Stimulated activated memory B cell treated with anti-CD40 and anti-IgM and Interleukin-4, amounts not matched to agents 10 μg/mL and 1 μg/mL and 100 μg/mL, for 72 hours (primary cell): ENCODE measurements at regions not wholly inside any gene's neighbourhood (a gene's known extent, or its start where the extent isn't known, plus 50 kb on each side); places are given as distances from the start of the nearest gene placed in this dataset.
"Not testable (repeated sequence)": the region's sequence is repeated elsewhere in the genome, so short reads cannot be mapped to it uniquely, and the experiment has no call there.

Experiments used
- ATAC-seq: fragments of 150-1000 bp; cut with Tn5 transposase; 2 replicates; pipeline ENCODE4 v1.10.0; 2021
- H3K27ac Mint-ChIP-seq: one replicate; pipeline ENCODE4 v1.8.0; 2022; ENCODE audit warnings: mild to moderate bottlenecking, mixed read lengths
- H3K27me3 Mint-ChIP-seq: one replicate; pipeline ENCODE4 v1.8.0; 2022; ENCODE audit warnings: mixed read lengths
- H3K36me3 Mint-ChIP-seq: one replicate; pipeline ENCODE4 v1.8.0; 2022; ENCODE audit warnings: mixed read lengths
- H3K4me1 Mint-ChIP-seq: one replicate; pipeline ENCODE4 v1.8.0; 2022; ENCODE audit warnings: mixed read lengths
- H3K4me3 Mint-ChIP-seq: one replicate; pipeline ENCODE4 v1.8.0; 2022; ENCODE audit warnings: mild to moderate bottlenecking, moderate library complexity, mixed read lengths
- H3K9me3 Mint-ChIP-seq: one replicate; pipeline ENCODE4 v1.8.0; 2022; ENCODE audit warnings: mixed read lengths

GRCh38 chrX:138845786-138846185 is 134.3 kb upstream of the FGF13 start:
- H3K4me3 Mint-ChIP-seq = no peak overlapping the region
- no peak for ATAC-seq
- no peaks in the 10 kb centered on the region for H3K36me3 Mint-ChIP-seq
- no peaks in the 10 kb centered on the region for H3K9me3 Mint-ChIP-seq
- no peaks in the 10 kb centered on the region for H3K27me3 Mint-ChIP-seq
- no peak overlapping the region for H3K27ac Mint-ChIP-seq
- H3K4me1 Mint-ChIP-seq = no peaks in the 10 kb centered on the region

GRCh38 chrX:138807400-138807799 is 95.9 kb upstream of the FGF13 start:
- H3K4me1 Mint-ChIP-seq, H3K9me3 Mint-ChIP-seq, H3K27me3 Mint-ChIP-seq, H3K27ac Mint-ChIP-seq, H3K36me3 Mint-ChIP-seq, H3K4me3 Mint-ChIP-seq, ATAC-seq: not testable (repeated sequence)

GRCh38 chrX:138794246-138794645 is 82.7 kb upstream of the FGF13 start:
- Mint-ChIP-seq H3K27me3 (no peaks in the 10 kb centered on the region), H3K27ac (no peak overlapping the region)

GRCh38 chrX:138791551-138791950 is 80.0 kb upstream of the FGF13 start:
- H3K27me3 Mint-ChIP-seq = no peaks in the 10 kb centered on the region
- H3K9me3 Mint-ChIP-seq = no peaks in the 10 kb centered on the region
- no peak overlapping the region for H3K27ac Mint-ChIP-seq
- H3K36me3 Mint-ChIP-seq = no peaks in the 10 kb centered on the region
- H3K4me3 Mint-ChIP-seq = no peak overlapping the region
- H3K4me1 Mint-ChIP-seq = no peaks in the 10 kb centered on the region
- ATAC-seq = no peak

More at GRCh38 chrX:138794246-138794645, 82.7 kb upstream of the FGF13 start:
- Mint-ChIP-seq H3K4me3 (no peak overlapping the region), H3K9me3 (no peaks in the 10 kb centered on the region), H3K36me3 (no peaks in the 10 kb centered on the region), H3K4me1 (no peaks in the 10 kb centered on the region)
- ATAC-seq = no peak

GRCh38 chrX:138788771-138789170 is 77.3 kb upstream of the FGF13 start:
- H3K4me3 Mint-ChIP-seq = no peak overlapping the region
- H3K27me3 Mint-ChIP-seq = no peaks in the 10 kb centered on the region
- H3K4me1 Mint-ChIP-seq = no peaks in the 10 kb centered on the region
- no peak for ATAC-seq
- H3K27ac Mint-ChIP-seq = no peak overlapping the region
- peaks cover 2% of the 10 kb centered on the region for H3K9me3 Mint-ChIP-seq
- no peaks in the 10 kb centered on the region for H3K36me3 Mint-ChIP-seq

GRCh38 chrX:138778576-138778909 is 67.0 kb upstream of the FGF13 start:
- ATAC-seq, H3K36me3 Mint-ChIP-seq, H3K27ac Mint-ChIP-seq, H3K4me3 Mint-ChIP-seq, H3K27me3 Mint-ChIP-seq, H3K9me3 Mint-ChIP-seq, H3K4me1 Mint-ChIP-seq: not testable (repeated sequence)

GRCh38 chrX:138777908-138778575 is 66.5 kb upstream of the FGF13 start:
- not testable (repeated sequence) for H3K27me3 Mint-ChIP-seq, H3K9me3 Mint-ChIP-seq, H3K27ac Mint-ChIP-seq, H3K36me3 Mint-ChIP-seq, ATAC-seq, H3K4me3 Mint-ChIP-seq, H3K4me1 Mint-ChIP-seq

- no peaks in the 10 kb centered on the region for H3K36me3 Mint-ChIP-seq
- no peak for ATAC-seq
- H3K4me3 Mint-ChIP-seq = no peak overlapping the region
- no peaks in the 10 kb centered on the region for H3K4me1 Mint-ChIP-seq
- no peak overlapping the region for H3K27ac Mint-ChIP-seq
- H3K27me3 Mint-ChIP-seq = no peaks in the 10 kb centered on the region
- no peaks in the 10 kb centered on the region for H3K9me3 Mint-ChIP-seq
Observed at GRCh38 chrX:138777230-138777629, 65.7 kb upstream of the FGF13 start.

- no peak overlapping the region for H3K4me3 Mint-ChIP-seq
- no peak for ATAC-seq
- no peaks in the 10 kb centered on the region for H3K27me3 Mint-ChIP-seq
Observed at GRCh38 chrX:138775517-138775916, 64.0 kb upstream of the FGF13 start.

GRCh38 chrX:138771047-138771446 is 59.5 kb upstream of the FGF13 start:
- no peak for ATAC-seq
- H3K36me3 Mint-ChIP-seq = no peaks in the 10 kb centered on the region
- H3K9me3 Mint-ChIP-seq = no peaks in the 10 kb centered on the region
- H3K27ac Mint-ChIP-seq = no peak overlapping the region
- H3K27me3 Mint-ChIP-seq = no peaks in the 10 kb centered on the region
- no peaks in the 10 kb centered on the region for H3K4me1 Mint-ChIP-seq
- no peak overlapping the region for H3K4me3 Mint-ChIP-seq

More at GRCh38 chrX:138775517-138775916, 64.0 kb upstream of the FGF13 start:
- H3K36me3 Mint-ChIP-seq = no peaks in the 10 kb centered on the region
- H3K9me3 Mint-ChIP-seq = no peaks in the 10 kb centered on the region
- no peaks in the 10 kb centered on the region for H3K4me1 Mint-ChIP-seq
- H3K27ac Mint-ChIP-seq = no peak overlapping the region

- H3K36me3 Mint-ChIP-seq = no peaks in the 10 kb centered on the region
- no peaks in the 10 kb centered on the region for H3K9me3 Mint-ChIP-seq
- ATAC-seq = no peak
- no peaks in the 10 kb centered on the region for H3K27me3 Mint-ChIP-seq
- H3K4me1 Mint-ChIP-seq = no peaks in the 10 kb centered on the region
- H3K4me3 Mint-ChIP-seq = no peak overlapping the region
- H3K27ac Mint-ChIP-seq = no peak overlapping the region
Observed at GRCh38 chrX:138769918-138770317, 58.4 kb upstream of the FGF13 start.

GRCh38 chrX:138765051-138765450 is 53.5 kb upstream of the FGF13 start:
- Mint-ChIP-seq H3K36me3 (no peaks in the 10 kb centered on the region), H3K27ac (no peak overlapping the region), H3K27me3 (no peaks in the 10 kb centered on the region), H3K4me1 (no peaks in the 10 kb centered on the region), H3K9me3 (no peaks in the 10 kb centered on the region), H3K4me3 (no peak overlapping the region)
- no peak for ATAC-seq

GRCh38 chrX:138763761-138764160 is 52.2 kb upstream of the FGF13 start:
- H3K4me3 Mint-ChIP-seq = no peak overlapping the region
- no peaks in the 10 kb centered on the region for H3K36me3 Mint-ChIP-seq
- no peaks in the 10 kb centered on the region for H3K4me1 Mint-ChIP-seq
- no peak for ATAC-seq
- no peaks in the 10 kb centered on the region for H3K9me3 Mint-ChIP-seq
- no peak overlapping the region for H3K27ac Mint-ChIP-seq
- H3K27me3 Mint-ChIP-seq = no peaks in the 10 kb centered on the region

- no peaks in the 10 kb centered on the region for H3K36me3 Mint-ChIP-seq
- no peak overlapping the region for H3K4me3 Mint-ChIP-seq
- no peaks in the 10 kb centered on the region for H3K9me3 Mint-ChIP-seq
- H3K27me3 Mint-ChIP-seq = no peaks in the 10 kb centered on the region
- ATAC-seq = no peak
- no peaks in the 10 kb centered on the region for H3K4me1 Mint-ChIP-seq
- no peak overlapping the region for H3K27ac Mint-ChIP-seq
Observed at GRCh38 chrX:138761380-138761779, 49.9 kb upstream of the FGF13 start.
